ENCODE measurements at regions not wholly inside any gene's neighbourhood (a gene's known extent, or its start where the extent isn't known, plus 50 kb on each side); places are given as distances from the start of the nearest gene placed in this dataset.

DNA sequence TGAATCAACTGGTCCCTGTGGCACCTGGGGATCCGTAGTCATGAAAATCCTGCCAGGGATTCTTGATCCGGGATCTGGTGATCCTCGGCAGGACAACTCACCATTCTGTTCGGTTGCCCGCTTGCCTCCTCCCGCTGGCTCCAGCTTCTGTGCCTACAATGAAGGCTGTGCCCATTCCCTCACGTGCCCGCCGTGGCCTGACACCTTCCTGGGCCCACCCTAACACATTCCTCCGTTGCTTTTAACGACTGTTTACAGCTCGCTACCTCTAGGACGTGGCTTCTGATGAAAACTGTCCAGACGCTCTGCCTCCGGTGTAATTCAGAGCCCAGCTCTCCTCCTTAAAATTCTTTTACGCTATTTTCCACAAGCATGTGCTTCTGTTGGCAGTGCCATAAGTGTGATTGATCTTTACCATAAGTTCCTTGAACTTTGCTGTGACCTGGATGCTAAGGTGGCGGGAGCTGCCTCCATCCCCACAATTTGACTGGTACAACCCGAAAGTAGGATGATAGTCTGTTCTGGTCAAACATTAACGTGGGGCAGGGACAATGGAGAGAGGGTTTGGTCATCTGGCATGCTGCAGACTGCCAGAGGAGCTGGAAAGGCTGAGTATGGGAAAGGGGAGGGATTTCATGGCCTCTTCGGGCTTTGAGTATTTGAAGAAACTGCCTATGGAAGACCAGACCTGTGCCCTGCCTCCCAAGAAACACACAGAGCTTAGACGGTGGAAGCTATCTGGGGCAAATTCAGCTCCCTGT lies 206.8 kb upstream of the TNP1 start:
- TF ChIP-seq, protein P1, sequence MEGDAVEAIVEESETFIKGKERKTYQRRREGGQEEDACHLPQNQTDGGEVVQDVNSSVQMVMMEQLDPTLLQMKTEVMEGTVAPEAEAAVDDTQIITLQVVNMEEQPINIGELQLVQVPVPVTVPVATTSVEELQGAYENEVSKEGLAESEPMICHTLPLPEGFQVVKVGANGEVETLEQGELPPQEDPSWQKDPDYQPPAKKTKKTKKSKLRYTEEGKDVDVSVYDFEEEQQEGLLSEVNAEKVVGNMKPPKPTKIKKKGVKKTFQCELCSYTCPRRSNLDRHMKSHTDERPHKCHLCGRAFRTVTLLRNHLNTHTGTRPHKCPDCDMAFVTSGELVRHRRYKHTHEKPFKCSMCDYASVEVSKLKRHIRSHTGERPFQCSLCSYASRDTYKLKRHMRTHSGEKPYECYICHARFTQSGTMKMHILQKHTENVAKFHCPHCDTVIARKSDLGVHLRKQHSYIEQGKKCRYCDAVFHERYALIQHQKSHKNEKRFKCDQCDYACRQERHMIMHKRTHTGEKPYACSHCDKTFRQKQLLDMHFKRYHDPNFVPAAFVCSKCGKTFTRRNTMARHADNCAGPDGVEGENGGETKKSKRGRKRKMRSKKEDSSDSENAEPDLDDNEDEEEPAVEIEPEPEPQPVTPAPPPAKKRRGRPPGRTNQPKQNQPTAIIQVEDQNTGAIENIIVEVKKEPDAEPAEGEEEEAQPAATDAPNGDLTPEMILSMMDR (IDR thresholded peaks at IDR 0.05), result no peak
- TF ChIP-seq POLR2A (IDR thresholded peaks at IDR 0.05), result no peak
